ENCODE measurements at regions not wholly inside any gene's neighbourhood (a gene's known extent, or its start where the extent isn't known, plus 50 kb on each side); places are given as distances from the start of the nearest gene placed in this dataset.

GRCh38 chr2:3115301-3116042 lies 262.1 kb downstream of the EIPR1 start:
- no peak for DNase-seq (ENCODE audit: unreplicated experiment)
- TF ChIP-seq, protein P1, sequence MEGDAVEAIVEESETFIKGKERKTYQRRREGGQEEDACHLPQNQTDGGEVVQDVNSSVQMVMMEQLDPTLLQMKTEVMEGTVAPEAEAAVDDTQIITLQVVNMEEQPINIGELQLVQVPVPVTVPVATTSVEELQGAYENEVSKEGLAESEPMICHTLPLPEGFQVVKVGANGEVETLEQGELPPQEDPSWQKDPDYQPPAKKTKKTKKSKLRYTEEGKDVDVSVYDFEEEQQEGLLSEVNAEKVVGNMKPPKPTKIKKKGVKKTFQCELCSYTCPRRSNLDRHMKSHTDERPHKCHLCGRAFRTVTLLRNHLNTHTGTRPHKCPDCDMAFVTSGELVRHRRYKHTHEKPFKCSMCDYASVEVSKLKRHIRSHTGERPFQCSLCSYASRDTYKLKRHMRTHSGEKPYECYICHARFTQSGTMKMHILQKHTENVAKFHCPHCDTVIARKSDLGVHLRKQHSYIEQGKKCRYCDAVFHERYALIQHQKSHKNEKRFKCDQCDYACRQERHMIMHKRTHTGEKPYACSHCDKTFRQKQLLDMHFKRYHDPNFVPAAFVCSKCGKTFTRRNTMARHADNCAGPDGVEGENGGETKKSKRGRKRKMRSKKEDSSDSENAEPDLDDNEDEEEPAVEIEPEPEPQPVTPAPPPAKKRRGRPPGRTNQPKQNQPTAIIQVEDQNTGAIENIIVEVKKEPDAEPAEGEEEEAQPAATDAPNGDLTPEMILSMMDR (IDR thresholded peaks at IDR 0.05; ENCODE audit: unreplicated experiment) = no peak
- BruUV-seq (replicated peaks) = no TSS peak
- ChIA-PET POLR2A (no interaction called here), CTCF (no interaction called here)
- H3K36me3 Mint-ChIP-seq (ENCODE audit: insufficient read depth, unreplicated experiment) = no peaks in the 10 kb centered on the region
- H3K9me3 Mint-ChIP-seq (ENCODE audit: unreplicated experiment) = peaks cover 17% of the 10 kb centered on the region
- intact Hi-C loops (cut with micrococcal nuclease) = no loop called here
- no peaks in the 10 kb centered on the region for H3K27me3 Mint-ChIP-seq (ENCODE audit: insufficient read depth, unreplicated experiment)
- H3K4me3 Mint-ChIP-seq (ENCODE audit: unreplicated experiment) = no peak overlapping the region
- peaks cover 7% of the 10 kb centered on the region for H3K4me1 Mint-ChIP-seq (ENCODE audit: insufficient read depth, unreplicated experiment)
- H3K27ac Mint-ChIP-seq (ENCODE audit: low read depth, unreplicated experiment) = no peak overlapping the region

DNA sequence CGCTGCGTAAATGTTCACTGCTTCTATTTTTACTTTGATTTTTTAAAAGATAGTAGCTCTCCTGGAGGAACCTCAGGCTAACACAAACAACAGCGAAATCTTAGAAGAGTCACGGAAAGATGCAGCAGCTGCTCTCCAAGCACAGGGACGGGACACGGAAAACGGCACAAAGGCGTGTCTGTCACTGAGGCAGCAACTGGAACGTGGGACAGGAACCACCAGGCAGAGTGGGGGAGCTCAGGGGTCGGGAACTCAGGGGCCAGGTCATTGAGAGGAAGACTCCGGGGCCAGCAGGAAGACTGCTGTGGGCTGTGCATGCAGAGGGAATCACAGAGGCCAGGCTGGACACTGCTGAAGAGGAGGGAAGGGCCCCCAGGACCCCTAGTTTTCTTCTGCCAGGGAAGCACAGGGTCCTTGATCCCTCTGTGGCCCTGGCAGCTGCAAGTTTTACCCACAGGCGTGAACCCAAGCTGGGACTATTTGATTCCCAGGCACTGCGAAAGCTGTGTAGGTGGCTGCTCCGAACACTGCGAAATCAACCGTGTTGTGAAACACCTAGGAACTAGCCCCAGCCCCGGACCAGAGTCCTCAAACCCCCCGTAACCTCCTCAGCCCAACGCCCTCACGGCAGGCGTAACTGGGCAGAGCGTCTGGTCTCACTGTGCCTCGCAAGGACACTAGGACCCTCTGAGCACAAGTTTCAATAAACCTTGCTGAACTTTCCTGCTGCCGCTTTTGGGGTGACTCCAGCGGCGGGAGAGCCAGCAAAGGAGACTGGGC lies 263.0 kb downstream of the EIPR1 start:
- BruUV-seq (replicated peaks) = no TSS peak
- intact Hi-C loops (cut with micrococcal nuclease) = no loop called here
- TF ChIP-seq, protein P1 (IDR thresholded peaks at IDR 0.05; ENCODE audit: unreplicated experiment) = no peak

GRCh38 chr2:3113769-3114168 lies 263.8 kb downstream of the EIPR1 start:
- Mint-ChIP-seq H3K9me3 (ENCODE audit: unreplicated experiment) (peaks cover 8% of the 10 kb centered on the region), H3K4me1 (ENCODE audit: insufficient read depth, unreplicated experiment) (peaks cover 7% of the 10 kb centered on the region), H3K36me3 (ENCODE audit: insufficient read depth, unreplicated experiment) (no peaks in the 10 kb centered on the region), H3K27ac (ENCODE audit: low read depth, unreplicated experiment) (no peak overlapping the region), H3K27me3 (ENCODE audit: insufficient read depth, unreplicated experiment) (no peaks in the 10 kb centered on the region), H3K4me3 (ENCODE audit: unreplicated experiment) (no peak overlapping the region)
- BruUV-seq (replicated peaks) = no TSS peak
- DNase-seq (ENCODE audit: unreplicated experiment) = no peak
- ChIA-PET CTCF (no interaction called here), POLR2A (no interaction called here)
- TF ChIP-seq, protein P1 (IDR thresholded peaks at IDR 0.05; ENCODE audit: unreplicated experiment) = no peak
- intact Hi-C loops (cut with micrococcal nuclease) = no loop called here

More for the DNA sequence above, 263.0 kb downstream of the EIPR1 start:
- no peak overlapping the region for H3K4me3 Mint-ChIP-seq (ENCODE audit: unreplicated experiment)
- ChIA-PET POLR2A (no interaction called here), CTCF (no interaction called here)
- H3K27me3 Mint-ChIP-seq (ENCODE audit: insufficient read depth, unreplicated experiment) = no peaks in the 10 kb centered on the region
- no peaks in the 10 kb centered on the region for H3K36me3 Mint-ChIP-seq (ENCODE audit: insufficient read depth, unreplicated experiment)
- no peak for DNase-seq (ENCODE audit: unreplicated experiment)
- no peak overlapping the region for H3K27ac Mint-ChIP-seq (ENCODE audit: low read depth, unreplicated experiment)
- peaks cover 7% of the 10 kb centered on the region for H3K4me1 Mint-ChIP-seq (ENCODE audit: insufficient read depth, unreplicated experiment)
- peaks cover 9% of the 10 kb centered on the region for H3K9me3 Mint-ChIP-seq (ENCODE audit: unreplicated experiment)

DNA sequence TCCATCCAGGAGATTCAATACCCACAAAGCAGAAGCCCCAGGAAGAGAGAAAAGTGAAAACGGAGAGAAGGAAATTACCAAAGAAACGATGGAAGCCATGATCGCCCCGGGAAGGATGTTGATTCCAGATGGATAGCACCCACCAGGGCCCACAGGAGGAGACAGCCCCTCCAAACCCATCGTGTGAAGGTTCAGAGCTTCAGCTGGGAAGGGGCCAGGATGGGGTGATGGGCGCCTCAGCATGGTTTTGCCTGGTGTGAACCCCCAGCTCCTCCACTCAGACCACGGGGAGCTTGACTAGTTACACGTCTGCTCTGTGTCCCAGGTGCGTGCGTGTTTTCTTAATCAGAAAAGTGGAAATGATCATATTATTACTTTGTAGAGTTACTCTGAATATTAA lies 264.5 kb downstream of the EIPR1 start:
- Mint-ChIP-seq H3K27me3 (ENCODE audit: insufficient read depth, unreplicated experiment) (no peaks in the 10 kb centered on the region), H3K9me3 (ENCODE audit: unreplicated experiment) (peaks cover 8% of the 10 kb centered on the region), H3K4me1 (ENCODE audit: insufficient read depth, unreplicated experiment) (peaks cover 5% of the 10 kb centered on the region), H3K27ac (ENCODE audit: low read depth, unreplicated experiment) (no peak overlapping the region), H3K36me3 (ENCODE audit: insufficient read depth, unreplicated experiment) (no peaks in the 10 kb centered on the region), H3K4me3 (ENCODE audit: unreplicated experiment) (no peak overlapping the region)
- no TSS peak for BruUV-seq (replicated peaks)
- ChIA-PET POLR2A (interaction anchor here (0.6 kb wide), 1 partner anchor 1016 kb away, joined by 4 read pairs; no protein-coding TSS in a partner anchor), CTCF (no interaction called here)
- TF ChIP-seq, protein P1 (IDR thresholded peaks at IDR 0.05; ENCODE audit: unreplicated experiment) = no peak
- intact Hi-C loops (cut with micrococcal nuclease) = no loop called here
- DNase-seq (ENCODE audit: unreplicated experiment) = no peak

Data from MCF 10A (cell line).